Nephron (organoid): ENCODE measurements at regions not wholly inside any gene's neighbourhood (a gene's known extent, or its start where the extent isn't known, plus 50 kb on each side); places are given as distances from the start of the nearest gene placed in this dataset.
A peak's percentile ranks its signal among the peaks of the same experiment; 100 is the strongest.

Experiments used
- H3K27ac Mint-ChIP-seq, 3 experiments: 2 replicates each; pipeline ENCODE4 v1.8.0; 2020; ENCODE audit warnings: mixed read lengths in 3 of 3, mild to moderate bottlenecking in 2 of 3, moderate library complexity in 1 of 3
- H3K27me3 Mint-ChIP-seq: 2 replicates; pipeline ENCODE4 v1.8.0; 2021; ENCODE audit warnings: low read depth, mild to moderate bottlenecking, moderate library complexity, mixed read lengths
- H3K36me3 Mint-ChIP-seq: 2 replicates; pipeline ENCODE4 v1.8.0; 2020; ENCODE audit warnings: low read depth, mixed read lengths
- H3K4me1 Mint-ChIP-seq: 2 replicates; pipeline ENCODE4 v1.8.0; 2020; ENCODE audit warnings: mixed read lengths
- H3K4me3 Mint-ChIP-seq, 3 experiments: 2 replicates each; pipeline ENCODE4 v1.8.0; 2020; ENCODE audit warnings: mild to moderate bottlenecking in 3 of 3, mixed read lengths in 3 of 3, moderate library complexity in 2 of 3
- H3K9me3 Mint-ChIP-seq: 2 replicates; pipeline ENCODE4 v1.8.0; 2020; ENCODE audit warnings: mixed read lengths
- TF ChIP-seq, protein P1 (sequence below), 3 experiments: fragments of 200-600 bp; sonication (generic); IDR thresholded peaks; one replicate each; pipeline ENCODE4 v1.5.0; 2021; ENCODE audit warnings: antibody characterized with exemption in 3 of 3; ENCODE audit not compliant: unreplicated experiment in 3 of 3

DNA sequence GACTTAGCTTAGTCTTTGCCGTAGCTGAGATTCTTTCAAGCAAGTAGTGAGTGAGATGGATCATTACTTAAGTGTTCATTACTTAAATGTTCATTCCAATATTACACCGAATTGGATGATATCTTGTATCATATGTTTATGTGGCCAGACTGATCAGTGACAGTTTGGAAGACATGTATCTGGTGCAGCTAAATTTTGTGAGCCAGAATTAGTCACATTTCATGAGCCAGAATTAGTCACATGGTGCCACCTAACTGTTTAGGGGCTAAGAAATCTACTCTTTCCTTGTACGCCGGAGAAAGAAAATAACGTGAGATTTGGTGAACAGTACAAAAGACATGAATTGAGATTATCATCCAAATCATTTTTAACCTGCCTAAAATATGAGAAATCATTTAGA lies 355.6 kb downstream of the USP25 start:
- no peaks in the 10 kb centered on the region for H3K36me3 Mint-ChIP-seq

GRCh38 chr21:16086121-16086520 lies 356.3 kb downstream of the USP25 start:
- Mint-ChIP-seq H3K36me3 (no peaks in the 10 kb centered on the region), H3K4me1 (peaks cover 33% of the 10 kb centered on the region), H3K27me3 (no peaks in the 10 kb centered on the region), H3K27ac (peak overlapping the region; percentile 58 to 74 (median 63)), H3K4me3 (peak overlapping the region in 1 of 3 experiments; percentile 5), H3K9me3 (no peaks in the 10 kb centered on the region)
- TF ChIP-seq, protein P1, sequence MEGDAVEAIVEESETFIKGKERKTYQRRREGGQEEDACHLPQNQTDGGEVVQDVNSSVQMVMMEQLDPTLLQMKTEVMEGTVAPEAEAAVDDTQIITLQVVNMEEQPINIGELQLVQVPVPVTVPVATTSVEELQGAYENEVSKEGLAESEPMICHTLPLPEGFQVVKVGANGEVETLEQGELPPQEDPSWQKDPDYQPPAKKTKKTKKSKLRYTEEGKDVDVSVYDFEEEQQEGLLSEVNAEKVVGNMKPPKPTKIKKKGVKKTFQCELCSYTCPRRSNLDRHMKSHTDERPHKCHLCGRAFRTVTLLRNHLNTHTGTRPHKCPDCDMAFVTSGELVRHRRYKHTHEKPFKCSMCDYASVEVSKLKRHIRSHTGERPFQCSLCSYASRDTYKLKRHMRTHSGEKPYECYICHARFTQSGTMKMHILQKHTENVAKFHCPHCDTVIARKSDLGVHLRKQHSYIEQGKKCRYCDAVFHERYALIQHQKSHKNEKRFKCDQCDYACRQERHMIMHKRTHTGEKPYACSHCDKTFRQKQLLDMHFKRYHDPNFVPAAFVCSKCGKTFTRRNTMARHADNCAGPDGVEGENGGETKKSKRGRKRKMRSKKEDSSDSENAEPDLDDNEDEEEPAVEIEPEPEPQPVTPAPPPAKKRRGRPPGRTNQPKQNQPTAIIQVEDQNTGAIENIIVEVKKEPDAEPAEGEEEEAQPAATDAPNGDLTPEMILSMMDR (IDR thresholded peaks at IDR 0.05; ENCODE audit: unreplicated experiment in 3 of 3) = no peak

More for the DNA sequence above, 355.6 kb downstream of the USP25 start:
- TF ChIP-seq, protein P1 (IDR thresholded peaks at IDR 0.05; ENCODE audit: unreplicated experiment in 3 of 3) = no peak
- no peaks in the 10 kb centered on the region for H3K27me3 Mint-ChIP-seq
- peaks cover 33% of the 10 kb centered on the region for H3K4me1 Mint-ChIP-seq
- H3K9me3 Mint-ChIP-seq = no peaks in the 10 kb centered on the region
- peak overlapping the region; percentile 58 to 74 (median 63) for H3K27ac Mint-ChIP-seq
- H3K4me3 Mint-ChIP-seq = peak overlapping the region in 1 of 3 experiments; percentile 5

DNA sequence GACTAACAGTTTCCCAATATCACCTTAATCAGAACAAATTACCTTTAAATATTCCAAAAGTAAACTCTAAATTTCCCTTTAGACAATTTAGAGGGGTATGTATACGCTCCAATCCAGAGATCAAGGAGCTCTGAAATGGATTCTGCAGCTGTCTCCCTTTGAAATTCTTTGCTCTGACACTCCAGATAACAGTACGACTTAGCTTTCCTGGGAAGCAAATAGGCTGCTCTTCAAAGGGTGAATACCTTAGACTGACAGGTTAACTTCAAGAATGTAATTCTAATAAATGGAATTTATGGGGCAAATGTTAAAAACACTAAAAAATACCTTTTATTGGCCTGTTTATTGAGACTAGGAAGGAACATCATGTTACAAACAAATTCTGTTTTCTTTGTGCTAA lies 357.2 kb downstream of the USP25 start:
- H3K27me3 Mint-ChIP-seq = no peaks in the 10 kb centered on the region
- H3K4me1 Mint-ChIP-seq = peaks cover 28% of the 10 kb centered on the region
- H3K4me3 Mint-ChIP-seq = peak overlapping the region in 1 of 3 experiments; percentile 22
- H3K36me3 Mint-ChIP-seq = no peaks in the 10 kb centered on the region
- no peaks in the 10 kb centered on the region for H3K9me3 Mint-ChIP-seq
- H3K27ac Mint-ChIP-seq = peak overlapping the region in 2 of 3 experiments; percentile 32 to 57
- TF ChIP-seq, protein P1 (IDR thresholded peaks at IDR 0.05; ENCODE audit: unreplicated experiment in 3 of 3) = no peak

DNA sequence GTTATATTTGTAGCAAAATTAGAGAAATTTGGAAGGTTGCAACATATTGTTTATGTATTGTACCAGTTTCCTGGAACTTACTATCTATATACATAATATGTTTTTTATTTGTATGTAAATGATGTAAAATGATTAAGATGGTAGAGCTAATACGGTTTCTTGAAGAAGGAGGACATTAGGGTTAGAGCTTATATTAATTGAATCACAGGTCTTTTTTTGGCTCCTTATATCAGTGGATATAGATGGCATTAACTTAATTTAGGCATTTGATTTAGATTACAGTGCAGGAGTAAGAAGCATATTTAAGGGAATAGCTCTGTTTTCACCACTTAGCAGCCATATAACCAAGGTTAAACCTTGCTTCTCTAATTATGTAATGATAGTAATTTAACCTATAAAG lies 357.7 kb downstream of the USP25 start:
- Mint-ChIP-seq H3K9me3 (no peaks in the 10 kb centered on the region), H3K4me3 (no peak overlapping the region), H3K36me3 (no peaks in the 10 kb centered on the region), H3K27ac (no peak overlapping the region), H3K4me1 (peaks cover 28% of the 10 kb centered on the region), H3K27me3 (no peaks in the 10 kb centered on the region)
- TF ChIP-seq, protein P1 (IDR thresholded peaks at IDR 0.05; ENCODE audit: unreplicated experiment in 3 of 3) = no peak

GRCh38 chr21:16088056-16088455 lies 358.3 kb downstream of the USP25 start:
- Mint-ChIP-seq H3K27ac (no peak overlapping the region), H3K4me1 (peaks cover 28% of the 10 kb centered on the region), H3K27me3 (no peaks in the 10 kb centered on the region), H3K36me3 (no peaks in the 10 kb centered on the region), H3K4me3 (no peak overlapping the region), H3K9me3 (no peaks in the 10 kb centered on the region)
- TF ChIP-seq, protein P1 (IDR thresholded peaks at IDR 0.05; ENCODE audit: unreplicated experiment in 3 of 3) = no peak

DNA sequence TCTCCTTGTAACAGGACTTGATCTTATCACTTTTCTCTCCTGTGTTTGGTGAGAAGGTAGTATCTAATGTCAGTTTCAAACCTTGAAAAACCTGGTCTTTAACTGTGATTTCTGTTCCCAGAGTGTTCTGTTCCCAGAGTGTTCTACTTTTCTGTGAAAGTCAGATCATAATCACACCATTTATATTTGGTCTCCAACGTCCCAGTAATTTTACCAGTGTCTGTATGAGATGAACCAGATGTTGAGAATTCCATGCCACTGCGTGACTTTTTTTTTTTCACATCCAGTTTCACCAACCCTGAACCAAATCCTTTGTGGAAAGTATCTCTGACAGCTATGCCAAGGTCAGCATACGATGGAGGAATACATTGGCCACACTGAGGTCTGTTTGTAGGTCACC lies 365.2 kb downstream of the USP25 start:
- H3K27me3 Mint-ChIP-seq = no peaks in the 10 kb centered on the region
- no peaks in the 10 kb centered on the region for H3K36me3 Mint-ChIP-seq
- peaks cover 3% of the 10 kb centered on the region for H3K9me3 Mint-ChIP-seq
- no peak overlapping the region for H3K27ac Mint-ChIP-seq
- TF ChIP-seq, protein P1 (IDR thresholded peaks at IDR 0.05; ENCODE audit: unreplicated experiment in 3 of 3) = no peak
- no peaks in the 10 kb centered on the region for H3K4me1 Mint-ChIP-seq
- H3K4me3 Mint-ChIP-seq = no peak overlapping the region
